ENCODE measurements at regions not wholly inside any gene's neighbourhood (a gene's known extent, or its start where the extent isn't known, plus 50 kb on each side); places are given as distances from the start of the nearest gene placed in this dataset.
"Not testable (repeated sequence)": the region's sequence is repeated elsewhere in the genome, so short reads cannot be mapped to it uniquely, and the experiment has no call there.

DNA sequence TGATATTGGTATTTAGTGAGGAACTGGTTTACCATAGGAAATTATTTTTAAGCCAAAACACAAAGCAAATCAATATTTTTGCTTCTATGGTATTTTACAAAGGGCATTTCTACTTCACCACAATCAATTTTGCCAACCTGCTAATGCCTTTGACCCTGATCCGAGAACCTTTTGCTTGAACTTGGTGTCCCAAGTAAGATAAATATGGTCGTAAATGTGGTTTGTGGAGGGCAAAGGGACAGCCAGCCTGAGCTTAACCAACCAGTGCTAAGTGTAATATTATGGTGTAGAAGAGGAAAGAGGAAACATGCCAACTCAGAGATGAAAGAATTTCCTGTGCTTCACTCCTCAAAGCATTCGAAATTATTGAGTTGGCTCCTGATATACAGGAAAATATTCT is 148.4 kb downstream of the C3orf38 start:
- no peak for DNase-seq

DNA sequence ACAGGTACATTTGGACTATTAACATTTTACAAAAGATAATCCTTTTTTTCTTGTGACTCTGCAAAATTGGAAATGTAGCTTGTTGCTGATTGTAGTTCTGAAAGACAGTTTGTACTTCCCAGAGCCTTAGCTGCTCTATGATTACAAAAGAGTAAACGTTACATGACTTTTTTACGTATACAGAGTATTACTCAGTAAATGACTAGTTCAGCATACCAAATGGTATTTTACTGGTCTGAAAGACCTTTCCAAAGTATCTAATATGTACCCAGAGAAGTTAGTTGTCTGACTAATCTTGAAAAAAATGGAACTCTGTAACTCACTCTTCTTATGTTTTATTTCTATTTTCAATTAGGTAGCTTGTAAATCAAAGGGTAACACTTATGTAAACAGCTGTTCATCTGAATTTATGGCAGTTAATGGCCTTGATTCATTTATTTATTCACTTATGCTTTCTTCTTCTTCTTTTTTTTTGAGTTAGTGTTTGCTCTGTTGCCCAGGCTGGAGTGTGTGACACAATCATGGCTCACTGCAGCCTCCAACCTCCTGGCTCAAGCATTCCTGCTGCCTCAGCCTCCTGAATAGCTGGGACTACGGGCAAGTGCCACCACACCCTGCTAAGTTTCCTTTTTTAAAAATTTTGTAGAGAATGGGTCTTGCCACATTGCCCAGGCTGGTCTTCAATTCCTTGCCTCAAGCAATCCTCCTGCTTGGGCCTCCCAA is 151.7 kb downstream of the C3orf38 start:
- no peak for DNase-seq

DNA sequence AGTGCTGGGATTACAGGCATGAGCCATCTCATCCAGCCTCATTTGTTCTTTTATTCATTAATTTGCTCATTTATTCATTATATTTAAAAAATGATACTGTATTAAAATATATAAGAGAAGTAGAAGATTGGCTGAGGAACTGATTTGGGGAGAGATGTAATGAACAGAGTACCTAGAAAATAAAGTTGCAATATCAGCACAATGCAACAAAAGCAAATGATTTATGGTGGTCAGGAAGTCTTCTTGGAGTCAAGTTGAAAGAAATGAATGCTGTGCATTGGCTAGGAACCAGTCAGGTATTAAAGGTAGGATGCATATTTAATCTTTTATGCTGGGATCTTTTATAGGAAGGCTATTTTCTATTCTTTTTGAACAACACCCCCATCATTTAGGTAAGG is 152.2 kb downstream of the C3orf38 start:
- no peak for DNase-seq

DNA sequence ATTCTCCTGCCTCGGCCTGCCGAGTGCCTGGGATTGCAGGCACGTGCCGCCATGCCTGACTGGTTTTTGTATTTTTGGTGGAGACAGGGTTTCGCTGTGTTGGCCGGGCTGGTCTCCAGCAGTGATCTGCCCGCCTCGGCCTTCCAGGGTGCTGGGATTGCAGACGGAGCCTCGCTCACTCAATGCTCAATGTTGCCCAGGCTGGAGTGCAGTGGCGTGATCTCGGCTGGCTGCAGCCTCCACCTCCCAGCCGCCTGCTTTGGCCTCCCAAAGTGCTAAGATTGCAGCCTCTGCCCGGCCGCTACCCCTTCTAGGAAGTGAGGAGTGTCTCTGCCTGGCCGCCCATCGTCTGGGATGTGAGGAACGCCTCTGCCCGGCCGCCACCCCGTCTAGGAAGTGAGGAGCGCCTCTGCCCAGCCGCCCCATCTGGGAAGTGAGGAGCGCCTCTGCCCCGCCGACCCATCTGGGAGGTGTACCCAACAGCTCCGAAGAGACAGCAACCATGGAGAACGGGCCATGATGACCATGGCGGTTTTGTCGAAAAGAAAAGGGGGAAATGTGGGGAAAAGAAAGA is 153.7 kb downstream of the C3orf38 start:
- not testable (repeated sequence) for DNase-seq

DNA sequence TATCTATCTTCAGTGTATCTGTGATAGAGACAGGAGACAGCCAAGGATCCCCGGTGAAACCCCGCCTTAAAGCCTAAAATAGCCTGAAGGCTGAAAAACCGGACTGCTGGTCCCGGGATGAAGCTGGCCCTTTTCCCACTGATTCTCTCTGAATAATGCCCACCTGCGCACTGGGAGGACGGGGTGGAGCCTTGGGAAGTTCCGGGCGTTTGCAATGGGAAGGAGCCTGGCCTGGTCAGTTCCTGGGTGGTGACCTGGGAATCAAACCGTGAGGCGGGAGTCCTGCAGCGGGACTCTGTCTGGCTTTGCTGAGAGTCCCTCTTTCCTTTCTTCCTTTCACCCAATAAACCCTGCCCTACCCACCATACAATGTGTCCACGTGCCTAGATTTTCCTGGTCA is 157.9 kb downstream of the C3orf38 start:
- DNase-seq: no peak

DNA sequence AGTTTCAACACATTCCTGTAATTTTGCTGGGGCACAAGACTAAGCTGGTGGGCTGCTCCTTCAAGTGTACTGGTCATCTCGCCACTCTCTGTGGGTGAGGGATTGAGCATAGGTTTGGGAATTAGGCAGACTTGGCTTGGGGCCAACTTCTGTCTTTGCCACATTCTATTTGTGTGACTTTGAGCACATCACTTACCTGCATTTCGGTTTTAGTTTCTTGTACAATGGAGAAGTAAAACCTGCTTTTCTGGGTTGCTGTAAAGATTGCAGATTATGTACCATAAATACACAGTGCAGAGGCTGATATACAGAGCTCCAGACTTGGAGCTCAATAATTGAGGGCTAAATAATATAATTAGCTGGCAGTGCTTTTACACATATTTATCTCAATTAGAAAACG is 162.1 kb downstream of the C3orf38 start:
- no peak for DNase-seq

DNA sequence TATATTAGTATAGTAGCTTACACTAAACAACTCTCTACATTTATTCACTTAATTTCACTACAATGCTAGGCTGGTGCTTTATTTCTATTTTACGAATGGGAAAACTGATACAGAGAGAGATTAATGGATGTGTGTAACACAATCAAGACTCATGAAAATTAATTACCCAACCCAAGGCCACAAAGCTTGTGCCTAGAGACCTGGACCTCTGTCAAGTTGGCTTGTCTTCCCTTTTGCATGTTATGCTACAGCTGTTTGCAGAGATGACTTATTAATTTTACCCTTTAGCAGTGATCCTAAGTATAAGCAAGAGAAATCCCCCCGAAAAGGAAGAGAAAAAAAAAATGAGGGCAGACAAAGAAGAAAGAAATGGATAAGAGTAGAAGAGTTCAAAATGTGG is 162.5 kb downstream of the C3orf38 start:
- DNase-seq: no peak

DNA sequence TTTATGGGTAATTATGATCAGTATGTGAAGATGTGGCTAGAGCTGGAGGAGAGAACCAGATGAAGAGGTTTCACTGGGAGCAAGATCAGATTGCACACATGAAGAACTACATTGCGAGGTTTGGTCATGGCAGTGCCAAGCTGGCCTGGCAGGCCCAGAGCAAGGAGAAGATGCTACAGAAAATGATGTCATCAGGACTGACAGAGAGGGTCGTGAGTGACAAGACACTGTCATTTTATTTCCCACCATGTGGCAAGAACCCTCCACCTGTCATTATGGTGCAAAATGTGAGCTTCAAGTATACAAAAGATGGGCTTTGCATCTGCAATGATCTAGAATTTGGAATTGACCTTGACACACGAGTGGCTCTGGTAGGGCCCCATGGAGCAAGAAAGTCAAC is 168.3 kb downstream of the C3orf38 start:
- DNase-seq: no peak

DNA sequence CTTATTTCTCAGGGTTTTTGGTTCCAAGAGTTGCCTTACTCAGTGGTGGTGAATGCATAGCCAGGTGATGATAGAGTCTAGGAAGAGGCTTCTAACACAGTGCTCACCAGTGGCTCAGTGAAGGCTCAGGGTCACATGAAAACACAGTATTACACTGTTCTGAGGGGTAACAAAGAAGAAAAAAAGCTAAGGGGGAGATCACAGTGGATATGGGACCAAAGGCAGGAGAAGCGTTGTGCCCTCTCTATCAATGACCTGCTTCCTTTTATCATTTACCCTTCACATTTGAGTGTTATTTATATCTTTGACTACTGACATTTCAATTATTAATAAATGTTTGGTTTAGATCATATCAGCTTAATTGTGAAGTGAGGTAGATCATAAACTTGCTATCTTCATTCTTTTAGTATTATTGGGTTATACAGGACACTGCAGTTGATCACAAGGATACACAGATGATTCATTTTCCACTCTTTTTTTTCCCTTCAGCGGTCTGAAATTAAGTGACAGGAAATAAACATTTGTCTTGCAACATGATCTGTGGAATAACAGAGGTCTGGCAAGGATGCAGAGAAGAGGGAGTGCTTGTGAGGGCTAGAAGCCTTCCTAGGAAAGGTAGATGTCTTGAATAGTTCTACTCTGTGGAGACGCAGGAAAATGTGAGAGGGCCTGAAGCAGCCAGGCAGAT is 171.7 kb downstream of the C3orf38 start:
- DNase-seq: no peak

DNA sequence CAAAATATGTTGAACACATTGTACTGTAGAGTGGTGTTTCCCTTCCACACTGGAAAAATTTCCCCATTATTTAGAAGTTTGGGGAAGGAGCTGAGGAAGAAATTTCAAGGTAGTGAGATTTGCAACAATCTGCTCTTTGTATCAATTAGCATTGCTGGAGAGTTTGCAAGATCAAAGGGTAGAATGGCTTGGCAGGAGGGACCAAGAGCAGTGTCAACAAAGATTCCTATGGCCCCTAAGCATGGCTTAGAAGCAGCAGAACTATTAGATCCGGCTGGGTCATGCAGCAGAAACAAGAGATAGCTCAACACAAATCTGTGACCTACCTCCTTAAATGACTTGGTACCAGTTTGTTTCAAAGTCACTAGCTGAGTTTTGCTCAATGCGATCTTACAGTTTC is 175.0 kb downstream of the C3orf38 start:
- DNase-seq: no peak

DNA sequence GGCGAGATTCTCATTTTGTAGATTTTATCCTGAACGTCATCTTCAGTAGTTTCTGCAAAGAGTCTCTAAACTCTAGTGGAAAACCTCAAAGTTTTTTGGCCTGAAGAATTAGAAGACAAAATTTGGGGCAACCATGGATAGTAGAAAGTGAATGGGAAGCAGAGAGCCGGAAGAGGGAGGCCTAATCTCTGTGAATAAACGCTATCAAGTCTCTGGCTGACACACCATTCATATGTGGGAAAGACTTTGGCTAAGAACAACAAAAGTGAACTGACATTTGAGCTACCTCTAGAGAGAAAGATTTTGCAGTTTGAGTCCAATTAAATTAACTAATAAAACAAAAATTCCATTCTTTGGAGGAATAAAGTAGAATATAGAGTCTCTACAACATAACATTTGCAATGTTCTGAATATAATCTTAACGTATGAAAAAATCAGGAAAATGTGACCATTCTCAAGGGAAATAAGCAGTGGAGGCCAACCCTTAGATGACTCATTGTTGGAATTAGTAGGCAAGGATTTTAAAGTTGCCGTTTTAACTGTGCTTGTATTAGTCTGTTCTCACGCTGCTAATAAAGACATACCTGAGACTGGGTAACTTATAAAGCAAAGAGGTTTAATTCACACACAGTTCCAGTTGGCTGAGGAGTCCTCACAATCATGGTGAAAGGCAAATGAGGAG is 184.6 kb downstream of the C3orf38 start:
- DNase-seq: no peak

DNA sequence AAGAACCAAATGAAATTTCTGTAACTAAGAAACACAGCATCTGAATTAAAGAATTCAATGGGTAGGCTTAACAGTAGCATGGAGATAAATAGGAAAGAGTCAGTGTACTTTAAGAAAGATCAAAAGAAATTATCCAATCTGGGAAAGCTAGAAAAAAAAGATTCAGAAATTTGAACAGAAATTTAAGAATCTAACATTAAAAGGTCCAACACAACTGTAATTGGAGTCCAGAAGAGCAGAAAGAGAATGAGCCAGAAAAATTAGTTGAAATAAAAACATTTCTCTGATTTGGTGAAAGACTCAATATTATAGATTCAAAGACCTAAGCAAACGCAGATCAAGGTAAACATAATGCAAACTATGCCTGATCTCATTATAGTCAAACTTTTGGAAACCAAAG is 187.1 kb downstream of the C3orf38 start:
- DNase-seq: no peak

DNA sequence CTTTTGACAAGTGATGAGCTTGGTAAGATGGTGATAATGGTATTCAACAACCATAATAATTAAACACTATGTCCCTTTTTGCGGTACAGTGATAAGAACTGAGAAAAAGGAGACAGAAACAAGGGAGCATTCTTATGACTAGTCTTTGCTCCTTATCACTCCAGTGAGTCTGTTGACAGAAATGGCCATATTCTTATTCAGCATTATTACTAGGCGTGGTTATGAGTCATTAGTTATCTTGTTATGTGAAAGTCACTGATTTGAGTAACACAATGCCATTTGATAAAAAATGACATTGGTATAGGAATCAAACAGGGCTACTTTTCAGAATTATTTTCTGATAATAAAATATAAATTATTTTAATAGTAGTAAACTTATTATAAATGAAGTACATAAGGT is 193.5 kb downstream of the C3orf38 start:
- peak; percentile 5 for DNase-seq

DNA sequence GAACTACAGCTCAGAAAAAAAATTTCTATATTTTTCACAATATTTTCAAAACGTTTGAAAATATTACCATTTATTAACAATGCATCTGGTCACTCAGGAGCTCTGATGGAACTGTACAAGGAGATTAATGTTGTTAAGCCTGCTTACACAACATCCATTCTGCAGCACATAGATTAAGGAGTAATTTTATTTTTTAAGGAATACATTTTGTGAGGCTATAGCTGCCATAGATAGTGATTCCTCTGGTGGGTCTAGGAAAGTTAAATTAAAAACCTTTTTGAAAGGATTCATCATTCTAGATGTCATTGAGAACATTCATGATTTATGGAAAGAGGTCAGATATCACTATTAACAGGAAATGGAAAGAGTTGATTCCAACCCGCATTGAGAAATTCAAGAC is 196.9 kb downstream of the C3orf38 start:
- DNase-seq: no peak

DNA sequence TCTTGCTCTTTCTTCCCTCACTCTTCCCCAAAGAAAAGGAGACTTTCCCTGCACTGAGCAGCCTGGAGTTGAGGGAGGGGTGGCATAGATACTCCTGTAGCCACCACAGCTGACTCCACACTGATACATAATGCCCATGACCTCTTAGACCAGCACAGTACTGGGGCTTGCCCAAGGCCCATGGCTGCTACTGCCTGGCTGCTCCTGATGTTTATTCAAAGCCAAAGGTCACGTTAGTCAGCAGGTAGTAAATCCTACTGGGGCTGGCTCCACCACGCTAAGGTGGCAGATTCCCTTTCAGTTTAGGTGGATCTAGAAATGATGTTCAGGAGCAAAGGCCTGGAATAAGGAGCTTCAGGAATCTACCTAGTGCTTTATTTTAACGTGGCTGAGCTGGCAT is 212.7 kb downstream of the C3orf38 start:
- no peak for DNase-seq

DNA sequence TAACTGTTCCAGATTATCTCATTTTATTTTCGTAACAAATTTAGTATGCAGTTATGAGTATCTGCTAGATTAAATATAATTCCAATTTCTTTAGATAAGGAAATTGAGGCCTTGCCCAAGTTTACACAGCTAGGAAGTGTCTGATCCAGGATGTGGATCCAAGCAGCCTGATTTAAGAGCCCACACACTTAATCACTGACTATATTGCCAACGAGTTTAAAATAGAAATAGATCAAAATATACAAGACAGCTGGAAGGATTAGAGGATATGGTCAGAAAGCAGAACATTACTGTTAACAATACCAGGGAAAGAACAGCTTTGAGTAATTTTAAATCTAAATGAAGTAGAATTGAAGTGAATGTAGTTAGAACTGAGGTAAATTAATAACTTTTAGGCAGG is 215.2 kb downstream of the C3orf38 start:
- DNase-seq: no peak

DNA sequence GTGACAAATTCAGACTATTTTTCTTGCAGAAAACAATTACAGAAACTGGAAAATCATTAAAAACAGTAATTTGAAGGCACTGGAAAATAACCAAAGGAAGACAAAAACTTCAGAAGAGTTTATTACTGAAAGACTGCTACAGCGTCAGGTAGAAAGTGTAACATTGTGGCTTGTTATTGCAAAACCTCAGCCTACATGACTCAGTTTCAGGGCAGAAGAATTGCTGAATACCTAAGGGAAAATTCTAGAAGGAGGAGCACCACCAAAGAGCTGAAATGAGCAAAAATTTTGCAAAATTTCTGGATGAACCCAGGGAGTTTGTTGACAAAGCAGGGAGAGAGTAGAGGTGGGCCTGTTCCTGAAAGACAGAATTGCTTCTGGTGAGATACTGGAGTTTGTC is 219.6 kb downstream of the C3orf38 start:
- no peak for DNase-seq

DNA sequence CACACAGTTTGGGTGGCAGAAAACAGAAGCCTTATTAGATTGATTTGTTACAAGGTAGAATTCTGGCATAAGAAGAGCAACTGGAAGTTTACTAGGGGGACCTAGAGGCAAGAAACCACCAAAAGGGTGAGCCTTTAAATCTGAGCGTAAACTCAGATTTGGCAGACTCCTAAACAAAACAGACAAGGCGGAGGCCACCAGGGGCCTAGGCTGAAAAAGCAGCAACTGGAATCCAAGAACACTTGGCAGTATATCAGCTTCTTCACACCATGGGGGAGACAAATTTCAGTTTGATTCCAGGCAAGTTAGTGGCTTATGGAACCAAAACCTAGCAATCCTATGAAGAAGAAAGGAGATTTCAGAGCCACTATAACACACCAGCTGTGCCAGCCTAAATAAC is 220.0 kb downstream of the C3orf38 start:
- no peak for DNase-seq

DNA sequence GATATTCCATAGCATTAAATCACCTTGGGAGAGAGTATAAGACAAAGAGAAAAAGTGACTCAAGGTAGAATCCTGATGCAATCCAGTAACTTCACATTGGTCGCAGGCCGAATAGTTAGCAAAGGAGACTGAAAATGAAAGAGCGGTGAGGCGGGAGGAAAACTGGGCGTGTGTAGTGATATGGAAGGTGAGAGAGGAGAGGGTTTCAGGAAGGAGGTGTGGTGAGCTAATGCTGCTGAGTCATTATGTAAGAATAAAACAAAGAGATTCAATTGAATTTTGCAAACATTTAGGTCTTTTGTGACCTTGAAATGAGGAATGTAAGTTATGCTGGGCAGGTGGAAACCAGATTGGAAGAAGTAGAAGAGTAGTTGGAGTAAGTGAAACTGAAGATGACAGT is 235.3 kb downstream of the C3orf38 start:
- no peak for DNase-seq

DNA sequence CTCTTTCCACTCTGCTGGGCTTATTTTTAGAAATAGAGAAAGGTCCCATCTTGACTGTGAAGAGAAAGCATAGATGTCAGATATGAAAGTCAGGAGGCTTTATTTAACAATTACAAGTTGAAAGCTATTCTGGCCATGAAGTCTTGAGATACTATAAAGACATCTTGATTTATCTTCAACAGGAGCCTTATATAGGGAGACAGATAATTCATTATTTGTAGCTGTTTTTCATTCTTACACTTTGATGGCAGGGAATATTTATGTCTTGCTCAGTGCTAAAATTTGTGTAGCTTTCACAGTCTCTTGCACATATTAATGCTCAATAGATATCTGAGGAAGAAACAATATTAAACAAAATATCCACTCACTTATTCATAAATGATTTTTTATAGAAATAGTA is 248.8 kb downstream of the C3orf38 start:
- no peak for DNase-seq

DNA sequence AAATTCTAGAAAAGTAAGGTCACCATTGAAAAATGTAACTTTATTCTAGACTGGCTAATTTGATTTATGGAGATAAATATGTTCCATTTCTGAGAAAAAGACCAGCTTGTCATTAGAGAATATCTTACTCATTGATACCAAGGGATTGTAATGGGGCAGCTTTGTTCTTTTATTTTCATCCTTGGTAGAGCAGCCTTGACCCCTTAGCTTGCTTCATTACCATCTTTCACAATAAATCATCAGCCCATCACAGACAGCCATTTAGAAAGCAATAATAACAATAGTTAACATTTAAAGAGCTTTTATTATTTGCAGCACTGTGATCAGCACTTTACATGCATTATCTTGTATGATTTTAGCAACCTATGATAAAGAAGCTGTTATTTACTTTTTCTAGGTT is 253.6 kb downstream of the C3orf38 start:
- DNase-seq: no peak

DNA sequence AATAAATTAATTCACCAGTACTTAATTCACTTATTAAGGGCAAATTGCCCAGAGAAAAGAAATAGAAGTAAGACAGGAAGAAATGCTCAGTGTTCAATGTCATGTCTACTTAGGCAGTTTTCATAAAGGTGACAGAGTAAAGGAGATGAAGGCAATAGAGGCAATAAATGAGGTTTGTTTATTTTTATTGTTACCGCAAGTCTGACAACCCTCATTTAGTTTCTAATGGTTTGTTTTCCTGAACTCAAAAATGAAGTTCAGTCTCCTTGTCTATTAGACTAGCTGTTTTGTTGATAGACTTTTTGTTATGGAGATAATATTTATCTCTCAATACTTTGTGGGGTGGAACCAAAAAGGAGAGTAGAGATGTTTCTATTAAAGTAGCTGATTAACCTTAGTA is 258.3 kb downstream of the C3orf38 start:
- DNase-seq: no peak

DNA sequence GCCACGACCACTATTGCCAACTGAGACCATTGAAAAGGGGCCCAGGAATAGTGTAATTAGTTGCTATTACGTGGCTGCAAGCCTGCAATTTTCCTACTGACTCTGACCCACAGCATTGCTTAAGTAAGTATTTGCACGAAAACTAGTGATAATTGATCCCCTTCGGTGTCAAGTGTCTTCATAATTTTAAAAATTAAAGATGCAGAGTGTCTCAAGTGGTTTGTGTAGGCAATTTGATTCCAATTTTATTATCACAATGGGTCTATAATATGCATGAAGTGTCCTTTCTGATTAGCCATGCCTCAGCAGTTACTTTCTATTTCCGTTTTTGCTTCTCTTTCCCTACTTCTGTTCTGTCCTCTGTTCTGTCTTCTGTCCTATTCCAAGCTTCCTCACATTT is 259.2 kb downstream of the C3orf38 start:
- no peak for DNase-seq

DNA sequence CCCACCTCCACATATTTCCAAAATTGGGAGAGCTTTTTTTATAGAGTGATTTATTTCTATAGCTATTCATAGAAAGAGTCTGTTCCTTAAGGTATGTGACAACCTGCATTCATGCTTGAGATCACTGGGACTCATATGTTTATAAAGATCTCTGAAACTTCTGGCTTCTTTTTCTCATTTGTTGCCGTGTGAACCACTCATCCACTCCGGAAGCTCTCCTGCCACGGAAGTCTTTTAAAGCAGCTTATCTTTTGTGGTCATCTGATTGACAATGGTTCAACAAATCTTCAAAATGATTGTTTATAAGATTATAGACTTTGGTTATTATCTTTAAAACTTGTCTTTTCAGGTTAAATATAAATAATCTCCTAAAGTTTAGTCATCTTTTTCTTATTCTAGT is 260.5 kb downstream of the C3orf38 start:
- peak; percentile 9 for DNase-seq

Measured in hematopoietic multipotent progenitor cell treated with erythropoietin and hydrocortisone succinate and interleukin-3 and kit ligand, for 6 days (in vitro differentiated cells).